Adrenal gland (tissue), 5 donors: ENCODE measurements at regions not wholly inside any gene's neighbourhood (a gene's known extent, or its start where the extent isn't known, plus 50 kb on each side); places are given as distances from the start of the nearest gene placed in this dataset.

Source experiments
- POLR2A ChIP-seq, 2 donors: fragments of 450-650 bp; IDR thresholded peaks; one replicate each; pipeline ENCODE4 v1.6.1; 2017; ENCODE audit warnings: antibody characterized with exemption in 2 of 2, mild to moderate bottlenecking in 2 of 2, moderate library complexity in 1 of 2
- TF ChIP-seq, protein P1 (sequence below), 6 experiments: fragments of 450-650 bp in 4 of 6; fragments of 200-600 bp in 2 of 6; sonication (generic) in 1 of 6; IDR thresholded peaks; 1 replicate in 5 of 6; 2 replicates in 1 of 6; pipeline versions ENCODE4 v1.5.1 to v1.8.0; 2016 to 2021; ENCODE audit warnings: antibody characterized with exemption in 6 of 6, mild to moderate bottlenecking in 2 of 6, moderate library complexity in 1 of 6
- donor health status: DM: no; HTN: no; CAD: no.

DNA sequence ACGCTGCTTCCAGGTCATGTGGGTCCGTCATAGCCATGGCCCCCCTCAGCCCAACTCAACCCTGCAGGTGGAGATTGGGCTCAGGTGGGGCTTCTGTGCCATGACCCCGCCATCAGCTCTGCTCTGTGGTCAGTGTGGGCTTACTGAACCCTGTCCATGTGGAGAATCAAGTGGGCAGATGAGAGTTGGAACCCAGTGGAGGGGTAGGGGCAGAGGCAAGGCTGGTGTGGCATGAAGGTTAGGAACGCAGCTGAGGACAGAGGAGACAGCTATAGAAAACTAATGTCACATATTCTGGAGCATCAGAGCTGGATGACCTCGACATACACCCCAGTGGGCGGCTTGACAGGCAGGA, 355.9 kb downstream of the PTPRU start:
- TF ChIP-seq, protein P1, sequence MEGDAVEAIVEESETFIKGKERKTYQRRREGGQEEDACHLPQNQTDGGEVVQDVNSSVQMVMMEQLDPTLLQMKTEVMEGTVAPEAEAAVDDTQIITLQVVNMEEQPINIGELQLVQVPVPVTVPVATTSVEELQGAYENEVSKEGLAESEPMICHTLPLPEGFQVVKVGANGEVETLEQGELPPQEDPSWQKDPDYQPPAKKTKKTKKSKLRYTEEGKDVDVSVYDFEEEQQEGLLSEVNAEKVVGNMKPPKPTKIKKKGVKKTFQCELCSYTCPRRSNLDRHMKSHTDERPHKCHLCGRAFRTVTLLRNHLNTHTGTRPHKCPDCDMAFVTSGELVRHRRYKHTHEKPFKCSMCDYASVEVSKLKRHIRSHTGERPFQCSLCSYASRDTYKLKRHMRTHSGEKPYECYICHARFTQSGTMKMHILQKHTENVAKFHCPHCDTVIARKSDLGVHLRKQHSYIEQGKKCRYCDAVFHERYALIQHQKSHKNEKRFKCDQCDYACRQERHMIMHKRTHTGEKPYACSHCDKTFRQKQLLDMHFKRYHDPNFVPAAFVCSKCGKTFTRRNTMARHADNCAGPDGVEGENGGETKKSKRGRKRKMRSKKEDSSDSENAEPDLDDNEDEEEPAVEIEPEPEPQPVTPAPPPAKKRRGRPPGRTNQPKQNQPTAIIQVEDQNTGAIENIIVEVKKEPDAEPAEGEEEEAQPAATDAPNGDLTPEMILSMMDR (IDR thresholded peaks at IDR 0.05), result no peak
- no peak for TF ChIP-seq POLR2A (IDR thresholded peaks at IDR 0.05)
